Posterior vena cava (tissue), 2 donors: ENCODE measurements at regions not wholly inside any gene's neighbourhood (a gene's known extent, or its start where the extent isn't known, plus 50 kb on each side); places are given as distances from the start of the nearest gene placed in this dataset.

ENCODE experiments used
- DNase-seq: peaks from one replicate; pipeline ENCODE4 v3.0.0-alpha.2; 2020; ENCODE audit warnings: low spot score
- intact Hi-C, 2 donors: fragments of 100-400 bp; cut with DNase I; formaldehyde crosslinking; loops; one replicate each; pipeline versions ENCODE4 v1.14.1 to v1.14.2; 2022 to 2023
- donor health status: DM: yes; HTN: yes; CAD: no.
- donor health status: DM: yes; HTN: yes; CAD: no.

DNA sequence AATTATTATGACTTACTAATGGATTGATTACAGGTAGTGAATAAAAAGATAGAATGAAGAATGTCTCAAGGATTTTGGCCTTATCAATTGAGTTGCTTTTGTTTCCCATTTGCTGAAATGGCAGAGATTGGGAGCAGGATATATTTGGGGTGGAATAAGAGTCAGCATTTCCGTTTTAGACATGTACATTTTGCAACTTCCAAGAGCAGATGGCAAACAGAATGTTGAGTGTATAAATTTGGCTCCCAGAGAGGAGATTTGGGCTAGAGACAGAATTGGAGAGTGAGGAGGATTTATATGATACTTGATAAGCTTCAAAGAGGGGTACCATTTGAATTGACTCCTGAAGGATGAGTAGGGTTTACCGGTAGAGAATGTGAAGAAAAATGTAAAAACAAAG, 437.9 kb upstream of the PAPPA start:
- intact Hi-C loops = no loop called here
- no peak for DNase-seq

DNA sequence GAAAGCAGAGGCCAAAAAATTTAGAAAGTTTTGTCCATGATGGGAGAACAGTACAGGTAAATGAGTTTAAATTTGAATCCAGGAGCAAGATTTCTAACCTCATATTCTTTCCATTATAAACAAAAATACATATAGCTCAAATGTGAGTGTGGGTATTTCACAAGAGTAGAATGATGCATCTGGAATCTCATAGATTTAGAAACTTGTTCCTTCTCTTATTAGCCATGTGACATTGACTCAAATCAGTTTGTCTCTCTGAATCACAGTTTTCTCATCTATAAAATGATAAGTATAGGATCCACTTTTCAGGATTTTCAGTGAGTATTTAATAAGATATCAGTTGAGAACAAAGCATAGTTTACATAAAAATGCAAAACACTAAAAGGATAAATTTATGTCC, 436.3 kb upstream of the PAPPA start:
- DNase-seq = no peak
- intact Hi-C loops = no loop called here

DNA sequence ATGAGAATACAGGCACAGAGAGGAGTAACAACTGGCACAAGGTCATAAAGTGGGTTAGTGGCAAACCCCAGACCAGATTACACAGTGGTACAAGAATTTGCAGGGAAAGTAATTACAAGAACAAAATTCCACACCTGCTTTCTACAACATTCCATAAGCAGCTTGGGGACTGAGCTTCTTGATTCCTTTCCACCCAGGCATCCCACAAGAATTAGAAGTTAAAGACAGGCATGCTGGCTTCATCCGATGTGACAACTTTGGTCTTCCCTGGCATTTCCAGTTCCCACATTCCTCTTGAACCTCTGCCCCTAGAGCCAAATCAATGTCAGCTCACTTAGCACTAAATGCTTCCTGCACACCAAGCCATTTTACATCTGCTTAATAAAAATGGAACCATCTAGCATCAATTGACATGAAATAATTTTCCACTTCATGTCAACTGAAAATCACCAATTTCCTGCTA, 435.8 kb upstream of the PAPPA start:
- no peak for DNase-seq
- intact Hi-C loops = no loop called here

DNA sequence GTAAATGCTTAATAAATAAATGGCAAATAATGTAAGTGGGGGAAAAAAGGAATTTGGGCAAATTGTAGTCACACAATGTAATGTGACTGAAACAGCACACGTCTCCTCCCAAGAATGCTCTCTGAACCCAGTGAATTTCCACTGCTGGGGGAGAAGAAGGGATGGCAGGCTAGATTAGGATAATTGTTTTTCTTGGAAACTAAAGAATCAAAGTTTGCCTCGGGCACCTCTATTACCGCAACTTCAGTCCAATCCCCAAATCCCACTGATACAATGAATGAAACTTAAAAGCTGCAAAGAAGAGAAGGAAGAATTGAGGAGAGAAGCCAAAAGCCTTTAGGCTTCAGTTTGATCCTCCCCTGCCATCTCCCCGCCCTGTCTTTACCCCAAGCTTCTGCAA, 423.2 kb upstream of the PAPPA start:
- no peak for DNase-seq
- intact Hi-C loops = no loop called here

DNA sequence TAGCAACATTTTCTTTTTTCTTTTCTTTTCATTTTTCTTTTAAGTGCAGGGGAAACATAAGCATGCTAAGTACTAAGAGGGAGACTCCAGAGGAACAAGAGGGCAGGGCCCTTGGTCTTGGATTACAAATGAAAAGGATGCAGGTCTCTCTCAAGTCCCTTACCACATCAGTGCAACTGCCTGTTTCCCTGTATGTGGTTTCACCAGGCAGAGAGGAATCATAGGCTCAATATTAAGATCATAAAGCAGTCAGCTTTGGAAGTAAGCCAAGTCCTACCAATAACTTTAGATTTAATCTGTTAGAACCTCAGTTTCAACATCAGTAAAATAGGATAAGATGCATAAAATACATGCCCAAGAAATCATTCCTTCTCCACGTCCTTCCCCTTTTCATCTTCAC, 422.7 kb upstream of the PAPPA start:
- no peak for DNase-seq
- intact Hi-C loops = no loop called here

DNA sequence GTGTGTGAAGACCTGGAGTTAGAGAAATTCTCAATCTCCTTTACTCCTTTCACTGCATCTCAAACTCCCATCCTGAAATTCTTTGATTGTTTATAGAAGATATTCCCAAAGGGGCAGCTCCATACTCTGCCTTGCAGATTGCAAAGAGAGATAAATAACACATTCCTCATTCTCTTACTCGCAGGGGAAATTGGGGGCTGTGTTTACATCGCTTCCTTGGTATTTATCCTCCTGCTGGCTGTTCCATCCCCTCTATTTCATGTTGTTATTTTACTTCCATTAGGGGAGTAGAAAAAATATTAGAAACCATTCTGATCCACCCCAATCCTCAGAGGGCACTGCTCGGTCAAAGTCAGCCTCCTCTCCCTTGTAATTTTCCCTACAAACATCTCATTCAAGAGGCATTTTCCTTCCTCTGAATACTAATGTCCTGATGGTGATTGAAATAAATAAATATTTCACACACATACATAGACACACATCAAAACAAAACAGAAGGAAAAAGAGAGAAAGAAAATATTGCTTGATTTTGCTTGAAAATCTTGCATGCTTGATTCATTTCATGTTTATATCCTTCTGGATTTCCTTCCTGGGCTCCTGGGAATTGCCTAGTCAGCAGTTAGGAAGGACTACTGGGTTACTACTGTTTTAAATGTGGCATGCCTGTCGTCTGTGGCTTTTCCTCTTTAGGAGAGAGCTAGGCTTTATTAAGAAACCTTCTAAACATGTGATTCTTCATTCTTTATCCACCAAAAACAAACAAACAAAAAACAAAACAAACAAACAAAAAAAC, 420.1 kb upstream of the PAPPA start:
- DNase-seq = no peak
- intact Hi-C loops = no loop called here

DNA sequence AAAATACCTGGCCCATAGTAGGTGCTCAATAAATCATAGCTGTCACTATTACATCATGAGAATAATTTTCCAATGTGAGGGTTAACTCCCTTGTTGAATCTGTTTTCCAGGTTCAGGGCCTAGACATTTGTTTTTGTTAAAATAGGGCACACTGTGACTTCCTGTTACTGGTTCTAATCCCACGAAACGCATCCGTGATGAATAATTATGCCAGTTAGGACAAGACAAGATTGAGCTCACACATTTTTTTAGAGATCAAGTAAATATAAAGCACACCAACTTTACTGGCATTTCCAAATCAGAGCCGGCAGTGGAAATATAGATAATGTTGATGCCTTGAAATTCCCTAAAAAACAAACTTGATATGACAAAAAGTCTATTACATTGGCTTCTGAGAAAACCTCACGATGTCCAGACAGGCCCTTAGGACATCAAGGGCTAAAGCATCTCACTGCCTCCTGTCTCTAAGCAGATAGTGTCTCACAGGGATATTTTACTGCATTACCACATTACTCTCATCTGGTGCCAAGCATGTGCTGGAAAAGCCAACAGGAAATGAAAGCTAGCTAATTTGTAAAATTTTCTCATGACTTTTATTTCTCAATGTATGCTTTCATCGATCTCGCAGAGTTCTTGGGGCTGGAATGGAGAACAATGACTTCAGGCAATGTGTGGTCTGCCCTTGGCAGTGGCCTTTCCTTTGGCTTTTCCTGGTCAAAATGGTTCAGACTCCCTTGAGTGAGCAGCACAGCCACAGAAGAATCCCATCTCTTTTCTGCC, 414.3 kb upstream of the PAPPA start:
- intact Hi-C loops = no loop called here
- no peak for DNase-seq

DNA sequence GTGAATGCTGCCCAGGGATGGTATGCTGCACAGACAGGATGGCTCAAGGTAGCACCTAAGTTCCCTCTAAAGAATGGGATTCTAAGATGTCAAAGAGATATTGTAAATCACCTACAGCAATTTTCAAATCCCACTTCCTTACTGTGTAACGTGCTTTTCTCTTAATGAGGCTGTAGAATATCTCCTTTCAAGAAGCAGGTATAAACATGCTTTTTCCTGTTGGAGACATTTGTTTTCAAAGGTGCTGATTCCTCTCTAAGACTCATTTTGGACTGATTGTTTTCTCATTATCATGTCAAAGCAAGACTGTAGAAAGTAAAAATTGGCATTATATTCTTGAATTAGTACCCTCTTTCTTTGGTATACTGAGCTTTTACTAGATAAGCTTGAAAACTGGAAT, 412.6 kb upstream of the PAPPA start:
- intact Hi-C loops = no loop called here
- DNase-seq = no peak

DNA sequence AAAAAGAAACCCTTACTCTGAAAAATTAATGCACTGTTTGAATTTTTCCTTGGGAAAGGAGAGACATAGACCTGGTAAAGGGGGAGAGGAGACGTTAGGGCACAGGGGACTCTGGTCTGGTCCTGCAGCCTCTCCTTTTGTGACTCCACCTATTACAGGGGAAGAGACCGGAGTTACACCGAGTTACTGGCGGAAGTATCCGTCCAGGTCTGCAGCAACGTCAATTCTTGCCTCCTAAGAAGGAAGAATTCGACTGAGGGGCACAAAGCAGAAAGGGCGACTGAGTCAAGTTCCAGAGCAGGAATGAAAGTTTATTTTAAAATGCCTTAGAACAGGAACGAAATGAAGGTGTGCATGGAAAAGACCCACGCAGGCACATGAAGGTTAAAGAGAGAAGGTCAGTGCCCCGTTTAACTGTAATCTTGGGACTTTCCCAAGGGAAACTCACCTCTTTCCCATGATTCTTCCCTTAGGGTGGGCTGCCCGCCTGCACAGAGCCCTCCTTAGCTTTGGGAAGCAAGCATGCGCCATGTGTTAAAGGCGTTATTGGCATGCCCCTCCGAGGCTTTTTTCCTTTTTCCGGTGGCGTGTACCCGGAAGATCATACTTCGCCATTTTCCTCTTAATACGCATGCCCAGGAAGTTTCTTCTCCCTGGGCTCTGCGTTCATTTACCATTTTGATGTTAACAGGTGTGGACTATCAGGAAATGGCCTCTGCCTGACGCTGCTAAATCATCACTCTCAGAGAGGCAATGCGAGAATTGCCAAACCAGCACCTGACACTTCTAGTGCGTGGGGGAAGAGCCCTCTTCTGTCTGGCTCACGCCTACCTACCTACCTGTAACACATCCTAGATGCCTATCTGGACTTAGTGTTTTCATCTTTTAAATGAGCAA, 409.6 kb upstream of the PAPPA start:
- no peak for DNase-seq
- intact Hi-C loops = no loop called here

DNA sequence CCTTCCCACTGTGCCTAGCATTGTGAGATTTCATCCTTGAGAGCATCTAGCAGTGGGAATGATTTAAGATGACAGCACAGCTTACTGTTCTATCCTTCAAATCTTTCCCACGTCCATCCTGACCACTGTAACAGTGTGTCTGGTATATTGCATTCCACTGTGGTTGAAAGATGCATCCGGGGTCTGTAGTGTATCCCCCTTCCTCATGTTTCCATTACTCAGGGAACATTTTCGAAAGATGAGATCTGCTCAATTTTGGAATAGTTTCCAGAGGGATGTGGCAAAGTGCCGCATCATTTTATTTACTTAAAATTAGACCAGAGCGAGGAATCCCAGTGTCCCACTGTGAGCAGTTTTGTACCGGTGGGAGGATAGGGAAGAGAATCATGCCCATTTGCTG, 407.1 kb upstream of the PAPPA start:
- no peak for DNase-seq
- intact Hi-C loops = no loop called here

DNA sequence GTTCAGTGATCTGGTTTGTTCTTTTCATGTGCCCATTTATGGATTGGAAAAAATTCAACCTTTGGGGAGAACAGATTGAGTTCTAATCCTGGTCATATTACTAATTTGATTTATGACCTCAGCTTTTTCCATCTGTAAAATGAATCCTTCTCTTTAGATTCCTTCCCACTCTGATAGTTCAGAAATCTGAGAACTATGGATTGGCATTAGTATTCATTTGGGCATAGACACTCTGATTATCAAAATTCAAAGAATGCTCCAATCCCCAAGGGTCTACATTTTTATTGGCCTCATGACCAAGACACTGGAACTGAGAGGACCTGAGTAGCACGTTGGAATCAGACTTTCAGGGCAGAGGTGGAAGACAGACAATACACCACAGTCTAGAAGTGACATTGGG, 405.9 kb upstream of the PAPPA start:
- intact Hi-C loops = no loop called here
- no peak for DNase-seq

DNA sequence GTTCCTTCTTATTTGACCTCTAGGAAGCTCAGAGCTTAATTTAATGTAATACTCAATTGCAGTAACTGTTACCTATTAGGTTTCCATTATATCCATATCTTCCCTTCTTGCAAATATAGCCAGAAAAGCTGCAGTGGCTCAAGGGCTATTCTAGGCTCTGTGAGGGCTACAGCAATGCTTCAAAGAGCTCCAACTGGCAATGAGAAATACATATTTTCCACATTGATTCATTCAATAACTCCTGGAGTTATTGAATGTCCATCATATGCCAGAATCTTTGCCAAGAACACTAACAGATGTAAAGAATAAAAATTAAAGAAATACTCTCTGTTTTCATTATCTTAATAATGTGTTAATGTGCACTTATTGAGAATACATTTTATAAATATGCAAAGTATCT, 396.9 kb upstream of the PAPPA start:
- DNase-seq = no peak
- intact Hi-C loops = no loop called here

DNA sequence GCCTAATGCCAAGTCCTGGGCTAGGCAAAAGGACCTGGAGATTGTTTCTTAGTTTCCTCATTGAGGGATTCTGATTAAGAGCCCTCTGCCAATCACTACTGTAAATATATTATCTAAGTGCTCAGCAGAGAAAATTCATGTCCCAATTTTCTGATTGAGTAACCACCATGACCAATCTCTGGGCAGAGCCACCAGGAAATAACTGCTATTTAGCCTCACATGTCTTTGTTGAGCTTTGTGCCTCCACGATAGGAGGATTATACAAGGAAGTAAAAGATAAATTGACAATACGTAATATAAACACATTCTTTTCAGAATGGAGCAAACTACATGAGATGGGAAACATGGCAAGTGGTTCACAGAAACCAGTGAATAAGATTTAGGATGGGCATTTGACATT, 396.1 kb upstream of the PAPPA start:
- intact Hi-C loops = no loop called here
- DNase-seq = no peak

DNA sequence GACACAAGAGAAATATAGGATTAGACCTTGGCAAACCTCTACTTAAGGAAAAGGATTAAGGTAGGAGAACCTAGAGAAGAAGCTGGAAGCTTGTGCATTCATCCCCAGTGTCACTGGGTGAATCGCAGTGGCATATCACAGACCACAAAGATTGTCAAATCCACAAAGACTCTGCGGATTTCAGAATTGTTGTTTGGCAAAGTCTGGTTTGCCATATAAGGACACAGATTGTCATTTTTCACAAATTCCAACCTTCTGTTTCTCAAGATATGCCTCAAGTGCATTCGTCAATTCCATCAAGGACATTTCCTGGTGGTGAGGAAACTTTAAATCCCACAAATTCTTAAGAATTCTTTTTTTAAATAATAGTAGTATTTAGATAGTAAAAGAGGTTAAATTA, 395.1 kb upstream of the PAPPA start:
- DNase-seq = no peak
- intact Hi-C loops = no loop called here

DNA sequence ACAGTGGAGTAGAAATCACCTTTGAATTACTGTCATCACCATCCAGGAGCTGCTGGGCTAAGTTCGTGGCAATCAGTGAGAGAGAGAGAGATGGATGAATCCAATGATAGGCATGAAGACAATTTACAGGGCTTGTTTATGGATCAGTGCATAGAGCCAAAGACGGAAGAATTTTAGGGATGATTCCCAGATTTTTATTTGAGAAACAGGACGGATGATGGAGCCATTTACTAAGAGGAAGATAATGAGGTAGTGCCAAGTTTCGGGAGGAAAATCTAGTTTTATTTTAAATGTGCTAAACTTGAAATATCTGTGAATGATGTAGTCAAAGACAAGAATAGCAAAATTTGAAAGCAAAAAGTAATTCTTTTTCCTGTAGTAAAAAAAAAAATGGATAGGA, 394.2 kb upstream of the PAPPA start:
- intact Hi-C loops = no loop called here
- no peak for DNase-seq

DNA sequence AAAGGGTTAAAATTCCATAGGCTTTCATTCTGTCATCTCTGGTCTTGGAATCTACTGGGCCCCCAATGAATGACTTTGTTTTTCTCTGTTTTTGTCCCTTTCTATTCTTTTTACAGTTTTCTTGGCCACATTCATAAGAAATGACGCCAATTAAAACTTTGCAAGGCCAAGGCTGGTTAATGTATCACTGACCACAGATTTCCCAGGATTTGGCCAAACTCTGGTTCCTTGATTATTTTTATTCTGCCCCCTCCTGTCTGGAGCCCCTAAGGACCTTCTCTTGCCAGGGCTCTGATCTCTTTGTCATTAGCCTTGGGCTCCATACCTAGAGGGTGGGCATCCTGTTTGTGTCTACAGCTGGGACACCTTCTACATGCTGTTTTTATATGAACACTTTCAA, 388.9 kb upstream of the PAPPA start:
- DNase-seq = no peak
- intact Hi-C loops = no loop called here

DNA sequence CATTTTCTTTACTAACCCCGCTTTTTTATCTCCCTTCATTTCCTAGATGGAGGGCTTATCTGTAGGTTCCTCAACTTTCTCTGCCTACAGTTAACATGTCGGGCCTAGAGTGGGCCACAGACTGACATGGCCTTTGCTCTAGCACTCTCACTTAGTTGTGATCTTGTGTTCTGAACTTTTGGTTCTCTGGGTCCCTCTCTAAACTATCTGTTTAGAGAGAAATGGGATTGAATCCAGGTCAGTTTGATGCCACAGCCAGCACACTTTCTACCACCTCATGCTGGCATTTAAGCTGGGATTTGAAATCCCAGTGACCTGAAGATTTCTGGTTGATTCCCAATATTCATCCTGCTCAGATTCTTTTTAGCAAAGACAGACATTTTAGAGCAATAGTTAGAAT, 388.5 kb upstream of the PAPPA start:
- no peak for DNase-seq
- intact Hi-C loops = no loop called here

DNA sequence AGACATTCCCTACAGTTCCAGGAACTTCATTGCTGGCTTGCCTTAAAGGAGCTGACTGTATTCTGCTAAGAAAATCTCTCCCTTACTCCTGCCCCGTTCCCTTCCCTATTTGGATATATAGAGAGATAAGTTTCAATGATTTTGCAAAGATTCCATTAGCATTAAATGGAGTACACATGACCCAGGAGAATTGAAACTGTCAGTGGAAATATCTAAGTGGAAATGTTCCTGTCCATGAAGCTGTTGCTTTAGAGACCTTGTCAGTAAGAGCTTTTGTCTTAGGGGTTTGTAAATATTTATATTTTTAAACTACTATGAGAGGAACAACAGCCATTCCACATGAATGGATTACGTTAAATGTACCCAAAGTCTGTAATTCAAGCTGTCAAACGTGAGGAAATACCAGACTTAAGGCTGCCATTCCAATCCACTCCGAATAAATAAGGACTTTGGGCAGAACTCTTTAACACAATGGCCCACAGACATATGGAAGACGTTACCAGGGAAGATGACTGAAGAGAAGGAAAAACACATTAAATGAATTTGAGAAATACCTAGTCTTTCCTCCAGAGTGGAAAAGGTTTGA, 387.1 kb upstream of the PAPPA start:
- no peak for DNase-seq
- intact Hi-C loops = no loop called here

DNA sequence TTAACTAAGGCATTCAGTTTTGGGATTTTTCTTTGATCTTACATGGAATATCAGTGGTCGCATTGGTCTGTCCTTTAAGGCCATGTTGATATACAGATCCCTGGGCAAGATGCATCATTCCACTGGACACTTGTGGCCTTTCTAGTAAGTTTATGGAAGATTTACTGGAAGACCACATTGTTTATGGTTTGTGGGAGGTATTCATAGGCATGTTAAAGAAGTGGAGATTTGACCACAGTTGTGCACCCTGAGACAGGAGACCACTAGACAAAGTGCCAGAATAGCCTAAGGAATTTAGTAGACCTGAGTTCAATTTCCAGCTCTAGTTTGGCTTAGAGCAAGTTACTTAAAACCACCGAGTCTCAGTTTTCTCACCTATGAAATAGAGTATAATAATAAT, 383.1 kb upstream of the PAPPA start:
- intact Hi-C loops = no loop called here
- DNase-seq = no peak

DNA sequence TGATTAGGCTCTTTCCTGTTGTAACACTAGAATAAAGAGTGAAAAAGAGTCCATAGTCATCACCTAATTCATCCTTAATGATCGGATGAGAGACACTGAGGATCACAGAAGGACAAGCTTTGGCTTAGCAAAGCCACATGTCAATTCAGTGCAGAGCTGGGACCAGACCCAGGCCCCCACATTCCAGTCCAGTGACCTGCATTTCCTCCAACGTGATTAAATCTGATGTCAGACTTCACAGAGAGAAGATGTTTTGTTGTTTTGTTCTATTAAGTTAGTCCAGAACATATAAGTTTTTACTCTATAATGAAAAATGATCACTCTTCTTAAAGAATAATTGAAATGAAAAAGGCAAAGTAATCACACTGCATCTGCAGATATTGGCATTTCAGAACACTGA, 377.9 kb upstream of the PAPPA start:
- DNase-seq = no peak
- intact Hi-C loops = no loop called here
